Fibroblast of villous mesenchyme (primary cell): ENCODE measurements at regions not wholly inside any gene's neighbourhood (a gene's known extent, or its start where the extent isn't known, plus 50 kb on each side); places are given as distances from the start of the nearest gene placed in this dataset.

ENCODE experiments used
- DNase-seq: peaks from one replicate; pipeline ENCODE4 v3.0.0-alpha.2; 2010; ENCODE audit warnings: low read depth
- H3K4me3 ChIP-seq: 2 replicates; pipeline ENCODE4 v1.5.1; 2011; ENCODE audit warnings: low read depth, mild to moderate bottlenecking, low read length
- TF ChIP-seq, protein P1 (sequence below): IDR thresholded peaks from 2 replicates; pipeline ENCODE4 v1.5.1; 2012; ENCODE audit warnings: low read depth, mild to moderate bottlenecking, low read length; ENCODE audit not compliant: insufficient read depth

DNA sequence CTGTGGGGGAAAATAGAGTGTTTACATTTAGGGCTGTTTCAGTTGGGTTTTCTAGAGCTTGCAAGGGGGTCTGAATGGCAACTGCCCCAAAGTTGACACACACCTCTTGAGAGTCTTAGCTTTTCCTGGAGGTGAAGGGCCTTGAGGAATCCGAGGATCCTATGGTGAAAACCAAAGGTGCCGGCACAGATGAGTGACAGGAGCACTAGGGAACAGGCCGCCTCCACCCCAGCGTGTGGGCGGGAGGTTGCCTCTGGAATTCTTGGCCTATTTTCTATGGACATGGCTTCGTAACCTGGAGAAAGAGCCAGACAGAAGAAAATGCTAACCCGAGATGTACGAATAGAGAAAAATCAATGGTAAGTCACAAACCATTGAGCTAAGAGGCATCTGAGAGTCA, 283.2 kb upstream of the FOXQ1 start:
- TF ChIP-seq, protein P1, sequence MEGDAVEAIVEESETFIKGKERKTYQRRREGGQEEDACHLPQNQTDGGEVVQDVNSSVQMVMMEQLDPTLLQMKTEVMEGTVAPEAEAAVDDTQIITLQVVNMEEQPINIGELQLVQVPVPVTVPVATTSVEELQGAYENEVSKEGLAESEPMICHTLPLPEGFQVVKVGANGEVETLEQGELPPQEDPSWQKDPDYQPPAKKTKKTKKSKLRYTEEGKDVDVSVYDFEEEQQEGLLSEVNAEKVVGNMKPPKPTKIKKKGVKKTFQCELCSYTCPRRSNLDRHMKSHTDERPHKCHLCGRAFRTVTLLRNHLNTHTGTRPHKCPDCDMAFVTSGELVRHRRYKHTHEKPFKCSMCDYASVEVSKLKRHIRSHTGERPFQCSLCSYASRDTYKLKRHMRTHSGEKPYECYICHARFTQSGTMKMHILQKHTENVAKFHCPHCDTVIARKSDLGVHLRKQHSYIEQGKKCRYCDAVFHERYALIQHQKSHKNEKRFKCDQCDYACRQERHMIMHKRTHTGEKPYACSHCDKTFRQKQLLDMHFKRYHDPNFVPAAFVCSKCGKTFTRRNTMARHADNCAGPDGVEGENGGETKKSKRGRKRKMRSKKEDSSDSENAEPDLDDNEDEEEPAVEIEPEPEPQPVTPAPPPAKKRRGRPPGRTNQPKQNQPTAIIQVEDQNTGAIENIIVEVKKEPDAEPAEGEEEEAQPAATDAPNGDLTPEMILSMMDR = no peak
- DNase-seq = no peak
- H3K4me3 ChIP-seq = no peak overlapping the region

DNA sequence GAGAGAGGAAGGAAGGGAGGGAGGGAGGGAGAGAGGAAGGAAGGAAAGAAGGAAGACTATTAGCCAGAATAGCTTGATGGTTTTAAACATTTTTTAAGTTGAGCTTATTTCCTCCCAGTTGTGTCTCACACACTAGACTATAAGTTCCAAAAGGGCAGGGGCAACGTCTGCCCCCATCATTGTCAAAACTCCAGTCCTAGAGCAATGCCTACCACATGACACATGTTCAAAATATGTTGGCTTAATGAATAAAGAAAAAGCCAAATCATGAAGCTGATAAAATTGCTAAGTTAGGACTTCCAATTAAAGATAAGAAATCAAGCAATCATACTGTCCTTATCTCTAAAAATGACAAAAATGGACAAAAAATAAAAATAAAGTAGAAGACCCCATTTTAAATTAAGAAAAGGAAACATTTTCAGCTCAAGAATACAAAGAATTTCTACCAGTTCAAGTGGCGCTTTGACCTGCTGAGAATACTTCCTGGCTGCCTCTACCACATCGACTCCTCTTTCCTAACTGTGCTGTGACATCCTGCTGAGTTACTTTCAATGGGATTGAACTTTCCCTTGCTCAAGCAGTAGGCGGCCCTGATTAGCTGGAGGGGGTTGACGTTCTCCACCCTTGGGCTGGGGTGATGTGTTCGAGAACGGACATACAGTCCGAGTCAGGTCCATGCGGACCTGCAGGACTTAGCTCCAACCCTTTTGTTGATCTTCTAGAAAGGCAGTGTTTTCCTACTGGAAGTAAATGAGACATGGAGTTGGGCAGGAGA, 283.9 kb upstream of the FOXQ1 start:
- H3K4me3 ChIP-seq = no peak overlapping the region
- DNase-seq = no peak
- TF ChIP-seq, protein P1 = no peak

DNA sequence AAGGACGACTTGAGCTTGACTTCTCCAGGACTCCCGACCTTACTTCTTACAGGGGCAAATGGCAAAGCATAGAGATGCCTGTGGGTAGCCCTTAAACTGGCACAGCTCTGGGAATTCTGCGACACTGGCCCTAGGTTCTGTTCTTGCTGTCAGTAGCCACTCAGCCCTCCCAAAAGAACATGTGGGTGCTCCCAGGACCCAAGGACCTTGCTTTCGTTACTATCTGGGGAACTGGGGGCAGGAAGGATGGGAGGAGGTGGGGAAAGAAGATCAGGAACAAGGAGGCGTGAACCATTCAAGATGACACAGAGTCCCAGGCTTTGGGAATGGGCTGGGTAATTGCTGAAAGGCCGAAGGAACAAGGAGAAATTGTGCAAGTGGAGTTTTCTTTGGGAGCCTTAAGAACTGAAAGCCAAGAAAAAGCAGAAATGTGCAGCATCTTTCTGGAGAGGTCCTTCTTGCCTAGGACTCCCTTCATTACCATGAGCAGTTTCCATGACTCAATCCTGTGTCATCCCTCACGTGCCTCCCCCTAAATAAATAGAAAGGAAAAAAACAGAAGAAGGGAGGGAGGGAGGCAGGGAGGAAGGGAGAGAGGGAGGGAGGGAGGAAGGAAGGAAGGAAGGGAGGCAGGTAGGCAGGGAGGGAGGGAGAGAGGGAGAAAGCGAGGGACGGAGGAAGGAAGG, 284.6 kb upstream of the FOXQ1 start:
- peak; percentile 57 for DNase-seq
- H3K4me3 ChIP-seq = no peak overlapping the region
- TF ChIP-seq, protein P1 = no peak

DNA sequence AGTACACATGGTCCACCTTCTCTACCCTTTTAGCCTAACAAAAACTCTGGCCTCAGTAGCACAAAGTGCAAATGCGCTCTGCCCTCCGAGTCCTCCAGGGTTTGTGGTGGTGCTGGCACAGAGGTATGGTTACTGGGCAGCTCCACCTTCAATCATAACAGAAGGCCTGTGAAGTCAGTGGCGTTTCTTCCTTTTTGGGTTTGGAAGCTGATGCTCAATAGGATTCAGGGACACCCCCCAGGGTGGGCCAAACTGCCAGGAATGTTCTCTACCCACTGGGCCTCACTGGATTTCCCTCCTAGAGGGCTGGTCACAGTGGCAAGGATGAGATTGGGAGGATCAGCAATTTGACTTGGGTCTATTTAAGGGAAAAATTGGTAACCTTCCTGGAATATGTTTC, 286.1 kb upstream of the FOXQ1 start:
- TF ChIP-seq, protein P1 = no peak
- no peak for DNase-seq
- no peak overlapping the region for H3K4me3 ChIP-seq

DNA sequence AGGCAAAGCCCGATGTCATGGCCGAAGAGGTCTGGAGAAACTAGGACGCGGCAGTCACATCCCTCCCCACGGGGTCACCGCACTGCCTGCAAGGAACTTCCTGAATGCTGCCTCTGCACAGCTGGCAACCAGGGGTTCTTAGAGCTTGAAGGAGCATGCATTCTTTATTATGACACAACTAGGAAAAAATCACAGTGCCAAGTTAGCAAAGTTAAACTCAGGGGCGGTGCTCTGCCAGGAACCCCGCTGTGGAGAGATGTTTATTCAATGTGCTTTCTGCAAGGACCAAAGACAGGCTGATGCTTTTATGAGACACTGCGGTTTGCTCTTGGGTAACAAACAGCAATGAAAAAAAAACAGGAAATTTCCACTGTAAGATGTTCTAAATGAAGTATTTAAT, 287.3 kb upstream of the FOXQ1 start:
- DNase-seq = peak; percentile 98
- no peak overlapping the region for H3K4me3 ChIP-seq
- TF ChIP-seq, protein P1 = no peak

DNA sequence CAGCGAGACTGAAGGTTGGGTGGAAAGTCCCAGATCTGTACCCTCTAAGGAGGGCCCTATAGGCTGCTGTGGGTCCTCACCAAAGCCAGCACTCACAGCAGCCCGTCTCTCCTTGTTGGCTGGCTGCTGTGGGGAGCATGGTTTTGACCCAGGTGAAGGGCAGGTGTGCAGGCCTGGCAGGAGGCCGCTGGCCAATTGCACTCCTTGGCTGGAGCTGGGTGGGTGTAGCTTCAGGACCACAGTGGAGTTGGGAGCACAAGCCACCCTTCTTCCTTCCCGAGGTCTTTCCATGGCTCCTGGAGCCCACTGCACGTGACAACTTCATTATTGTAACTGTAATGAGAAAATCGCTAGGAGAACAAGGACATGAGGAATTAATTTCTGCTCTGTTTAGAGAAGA, 287.7 kb upstream of the FOXQ1 start:
- no peak overlapping the region for H3K4me3 ChIP-seq
- TF ChIP-seq, protein P1 = no peak
- DNase-seq = no peak
